NCI-H1930 (cell line): ENCODE measurements at regions not wholly inside any gene's neighbourhood (a gene's known extent, or its start where the extent isn't known, plus 50 kb on each side); places are given as distances from the start of the nearest gene placed in this dataset.
"Not testable (repeated sequence)": the region's sequence is repeated elsewhere in the genome, so short reads cannot be mapped to it uniquely, and the experiment has no call there.

Experiments used
- DNase-seq, 2 experiments: peaks; one replicate each; lab custom pipeline; 2025; lab: John Stamatoyannopoulos, UW

DNA sequence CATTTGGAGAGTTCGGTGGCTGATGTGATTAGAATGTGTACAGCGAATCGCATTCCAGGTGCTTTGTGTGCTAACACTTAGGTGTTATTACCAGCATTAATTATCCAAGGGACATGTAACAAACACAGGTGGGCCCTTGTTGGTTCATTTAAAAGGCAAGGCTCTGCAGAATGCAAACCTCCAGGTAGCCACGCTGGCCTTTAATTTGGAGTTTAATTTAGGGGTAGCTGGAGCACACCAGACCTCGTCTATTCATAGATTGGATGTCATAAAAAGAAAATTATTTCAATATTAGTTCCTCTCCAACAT is 191.1 kb downstream of the MAT2B start:
- no peak for DNase-seq

DNA sequence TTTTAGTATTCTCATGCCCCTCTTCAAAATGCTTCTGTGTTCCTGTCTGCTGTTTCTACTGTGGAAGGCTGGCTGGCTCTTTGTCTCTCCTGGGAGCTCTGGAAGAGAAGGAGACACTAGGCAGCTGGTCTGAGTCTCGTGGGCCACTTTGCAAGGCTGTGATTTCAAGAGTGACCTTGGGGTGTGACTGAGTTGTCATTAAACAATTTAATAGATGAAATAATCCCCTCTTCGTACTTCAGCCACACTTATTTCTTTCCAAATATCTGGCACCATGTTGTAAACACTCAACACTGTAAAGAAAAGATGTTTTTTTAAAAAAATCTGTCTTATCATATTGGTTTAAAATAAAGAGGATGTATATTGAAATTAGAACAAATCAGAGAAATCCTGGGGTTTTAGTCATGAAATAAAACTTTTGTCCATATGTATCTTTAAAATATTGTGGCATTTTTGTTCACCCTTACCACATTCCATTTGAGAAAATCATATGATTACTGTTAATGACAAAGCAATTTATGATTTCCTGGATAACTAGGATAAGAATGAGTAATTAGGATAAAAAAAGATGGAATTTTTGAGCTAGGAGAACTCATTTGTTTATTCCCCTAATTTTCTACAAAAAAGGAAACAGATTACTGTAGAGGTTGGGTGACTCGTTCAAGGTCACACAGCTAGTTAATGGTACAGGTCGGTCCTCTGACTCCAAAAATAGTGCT is 200.8 kb downstream of the MAT2B start:
- DNase-seq = no peak

DNA sequence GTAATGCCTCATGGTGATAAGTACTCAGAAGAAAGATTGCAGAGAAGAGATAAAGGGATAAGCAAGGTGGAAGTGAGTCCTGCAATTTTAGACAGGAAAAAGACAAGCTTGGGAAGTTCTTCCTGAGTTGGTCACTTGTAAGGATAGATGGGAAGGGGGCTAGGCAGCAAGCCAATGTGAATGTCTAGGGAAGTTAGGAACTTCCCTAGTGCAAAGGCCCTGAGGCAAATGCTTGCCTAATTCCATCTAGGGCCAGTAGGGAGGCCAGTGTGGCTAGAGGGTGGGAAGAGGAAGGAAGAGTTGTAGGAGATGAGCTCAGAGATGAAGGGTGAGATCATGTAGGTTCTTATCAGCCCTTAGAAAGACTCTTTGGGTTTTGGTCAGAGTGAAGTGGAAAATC is 206.6 kb downstream of the MAT2B start:
- no peak for DNase-seq

DNA sequence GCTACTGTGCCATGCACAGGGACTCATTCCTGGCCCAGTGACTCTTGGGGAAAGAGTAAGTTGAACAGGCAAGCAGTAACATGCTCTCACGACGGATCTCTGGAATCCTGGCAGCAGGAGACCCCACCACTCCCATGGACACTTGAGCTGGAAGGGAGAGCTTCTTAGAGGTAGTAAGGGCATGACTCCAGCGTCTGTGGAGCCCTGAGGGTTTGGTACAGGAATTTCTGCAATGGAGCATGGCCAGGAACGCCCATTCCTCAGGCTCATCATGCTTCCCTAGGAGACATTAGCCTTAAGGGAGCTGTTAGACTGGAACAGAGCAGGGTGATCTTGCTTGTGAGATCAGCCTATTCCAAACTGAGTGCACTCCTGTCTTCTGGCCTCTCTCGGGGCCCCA is 212.9 kb downstream of the MAT2B start:
- DNase-seq = no peak

DNA sequence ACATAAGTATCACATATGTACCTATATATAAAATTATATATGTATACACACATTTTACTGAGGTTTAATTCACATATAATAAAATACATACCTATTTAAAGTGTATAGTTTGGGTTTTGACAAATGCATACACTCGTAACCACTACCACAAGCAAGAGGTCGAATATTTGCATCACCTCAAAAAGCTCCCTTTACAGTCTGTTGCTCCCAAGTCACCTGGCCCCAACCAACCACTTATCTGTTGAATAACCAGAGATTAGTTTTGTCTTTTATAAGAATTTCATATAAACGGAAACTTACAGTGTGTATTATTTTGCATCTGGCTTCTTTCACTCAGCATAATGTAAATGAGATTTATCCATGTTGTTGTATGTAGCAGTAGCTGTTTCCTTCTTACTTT is 218.9 kb downstream of the MAT2B start:
- DNase-seq = no peak

DNA sequence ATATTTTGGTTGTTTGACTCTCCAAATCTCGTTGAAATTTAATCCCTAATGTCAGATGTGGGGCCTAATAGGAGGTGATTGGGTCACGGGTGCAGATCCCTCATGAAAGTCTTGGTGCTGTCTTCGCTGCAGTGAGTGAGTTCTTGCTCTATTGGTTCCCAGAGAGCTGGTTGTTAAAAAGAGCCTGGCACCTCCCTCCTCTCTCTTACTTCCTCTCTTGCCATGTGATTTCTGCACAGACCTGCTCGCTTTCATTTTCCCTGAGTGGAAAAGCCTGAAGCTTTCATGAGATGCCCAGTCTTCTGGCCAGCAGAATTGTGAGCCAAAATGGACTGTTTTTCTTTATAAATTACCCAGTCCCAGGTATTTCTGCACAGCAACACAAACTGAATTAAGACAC is 221.6 kb downstream of the MAT2B start:
- no peak for DNase-seq

DNA sequence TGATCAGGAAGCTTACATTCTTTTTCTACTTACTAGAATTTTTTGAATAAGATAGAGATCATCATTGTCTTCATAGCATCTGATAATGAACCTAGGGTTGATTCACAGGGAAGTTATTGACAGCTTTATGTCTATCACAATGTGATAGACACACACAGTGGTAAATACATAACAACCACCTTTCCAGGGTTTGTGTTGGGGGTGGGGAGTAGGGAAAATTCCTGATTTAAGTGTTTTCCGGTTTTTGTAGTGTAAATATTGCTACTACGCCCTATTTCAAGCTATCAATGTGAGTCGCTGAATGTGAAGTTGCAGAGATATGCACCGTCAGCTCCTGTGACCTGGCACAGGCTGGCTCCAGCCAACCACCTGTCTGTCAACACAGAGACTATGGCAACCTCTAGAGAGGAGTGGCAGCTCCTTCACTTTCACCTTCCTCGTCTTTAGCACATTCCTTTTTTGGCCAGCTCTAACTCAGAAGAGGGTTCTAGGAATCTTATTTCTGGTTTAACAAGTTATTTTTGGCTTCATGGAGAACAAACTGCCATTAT is 224.9 kb downstream of the MAT2B start:
- no peak for DNase-seq

DNA sequence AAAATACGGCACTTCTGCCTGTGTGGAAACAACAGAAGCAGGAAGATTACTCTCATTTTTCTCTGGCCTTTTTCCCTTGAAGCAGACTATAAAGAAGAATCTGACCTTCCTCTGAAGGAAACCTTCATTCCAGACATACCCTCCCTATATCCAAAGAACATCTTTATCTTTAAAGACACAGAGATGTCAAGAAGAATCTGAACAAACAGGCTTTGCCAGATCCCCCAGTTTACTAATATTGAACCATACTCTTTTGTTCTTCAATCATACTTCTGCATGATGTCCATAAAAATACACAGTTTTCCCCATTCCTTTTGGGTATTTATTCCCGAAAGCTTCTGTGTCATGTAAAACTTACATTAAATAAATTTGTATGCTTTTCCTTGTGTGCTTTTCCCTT is 225.8 kb downstream of the MAT2B start:
- DNase-seq = no peak

DNA sequence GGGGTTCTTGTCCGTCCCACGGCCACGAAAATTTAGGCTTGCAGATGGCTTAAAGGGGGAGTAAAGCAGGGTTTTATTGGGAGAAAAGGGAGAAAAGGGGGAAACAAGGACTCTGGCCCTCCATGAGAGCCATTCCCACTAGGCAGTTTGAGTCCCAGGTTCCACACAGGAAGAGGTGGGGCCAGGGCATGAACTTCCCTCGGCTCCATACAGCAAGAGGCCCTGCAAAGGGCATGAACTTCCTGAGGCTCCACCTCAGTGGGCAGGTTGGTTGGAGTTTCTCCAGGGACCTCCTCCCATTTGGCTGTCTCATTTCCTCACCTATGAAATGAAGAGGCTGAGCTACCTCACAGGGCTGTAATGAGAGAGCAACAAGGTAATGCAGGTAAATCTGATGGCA is 229.7 kb downstream of the MAT2B start:
- no peak for DNase-seq

DNA sequence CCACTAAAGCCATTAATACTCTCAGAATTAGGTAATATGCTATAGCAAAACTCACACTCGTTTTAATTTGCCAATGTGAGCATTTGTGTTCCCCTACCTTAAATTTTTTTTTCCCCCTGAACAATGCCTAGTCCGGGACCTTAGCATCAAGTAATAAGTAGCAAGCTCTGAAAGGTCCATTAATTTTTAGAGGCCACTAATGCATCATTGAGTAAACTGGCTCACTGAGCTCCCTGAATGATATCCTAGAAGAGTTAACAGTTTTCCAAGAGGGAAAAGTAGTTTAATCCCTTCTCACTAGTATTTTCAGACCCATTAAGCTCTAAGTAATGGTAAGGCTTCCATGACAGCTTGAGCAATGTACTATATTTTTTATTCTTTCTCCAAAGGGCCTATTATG is 242.2 kb downstream of the MAT2B start:
- no peak for DNase-seq

DNA sequence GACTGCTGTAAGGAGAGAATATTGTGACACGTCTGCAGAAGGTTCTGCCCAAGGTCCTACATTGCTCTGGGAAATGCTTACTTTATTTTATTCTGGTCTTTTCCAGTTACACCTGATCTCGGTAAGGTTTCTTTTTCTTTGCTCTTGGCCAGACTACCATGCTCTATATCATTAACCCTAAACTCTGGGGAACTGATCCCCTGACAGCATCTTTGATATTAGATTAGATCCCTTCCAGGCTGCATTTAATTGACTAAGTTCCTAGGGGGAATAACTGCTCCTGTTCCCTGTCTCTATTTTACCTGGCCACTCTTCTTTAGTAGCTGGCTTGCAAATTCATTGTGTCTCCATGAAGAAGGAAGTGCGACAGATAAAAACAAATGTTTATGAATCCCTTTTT is 243.5 kb downstream of the MAT2B start:
- no peak for DNase-seq

DNA sequence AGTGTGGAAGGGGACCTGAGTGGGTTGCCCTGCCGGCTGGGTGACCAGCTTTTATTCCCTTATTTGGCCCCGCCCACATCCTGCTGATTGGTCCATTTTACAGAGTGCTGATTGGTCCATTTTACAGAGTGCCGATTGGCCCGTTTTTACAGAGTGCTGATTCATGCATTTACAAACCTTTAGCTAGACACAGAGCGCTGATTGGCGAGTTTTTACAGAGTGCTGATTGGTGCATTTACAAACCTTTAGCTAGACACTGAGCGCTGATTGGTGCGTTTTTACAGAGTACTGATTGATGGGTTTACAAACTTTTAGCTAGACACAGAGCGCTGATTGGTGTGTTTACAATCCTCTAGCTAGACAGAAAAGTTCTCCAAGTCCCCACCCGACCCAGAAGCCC is 245.0 kb downstream of the MAT2B start:
- DNase-seq = not testable (repeated sequence)

DNA sequence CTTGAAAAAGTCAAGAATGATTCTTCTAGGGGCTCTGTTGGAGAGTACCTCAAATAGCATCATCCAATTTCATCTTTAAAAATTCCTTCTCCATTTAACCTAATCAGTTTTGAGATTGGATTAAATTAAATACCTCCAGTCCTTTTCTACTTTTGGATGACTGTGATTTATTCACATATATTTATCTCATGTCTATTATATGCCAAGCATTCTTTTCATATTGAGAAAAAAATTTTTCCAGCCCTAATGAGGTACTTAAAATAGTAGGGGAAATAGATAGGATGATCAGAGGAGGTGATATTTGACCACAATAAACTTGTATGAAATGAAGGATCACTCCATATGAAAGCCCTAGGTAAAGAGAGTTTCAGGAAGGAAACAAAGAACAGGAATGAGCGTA is 250.1 kb downstream of the MAT2B start:
- no peak for DNase-seq

DNA sequence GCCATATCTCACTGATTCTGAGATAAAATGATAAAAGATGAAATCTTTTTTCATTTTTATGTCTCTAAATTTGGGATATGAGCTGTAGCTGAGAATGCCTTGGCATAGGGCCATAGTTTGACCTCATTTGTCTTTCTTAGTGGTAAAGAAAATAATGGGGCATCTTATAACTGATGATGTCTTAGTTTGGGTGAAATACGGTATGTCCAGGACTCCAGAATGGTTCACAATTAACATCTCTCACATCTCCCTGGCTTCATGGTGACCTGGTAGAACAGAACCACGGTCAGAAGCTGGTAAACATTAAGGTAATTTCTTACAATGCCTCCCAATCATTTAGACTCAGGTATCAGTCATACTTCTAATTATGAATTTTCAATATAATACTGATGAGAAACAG is 250.8 kb downstream of the MAT2B start:
- no peak for DNase-seq

DNA sequence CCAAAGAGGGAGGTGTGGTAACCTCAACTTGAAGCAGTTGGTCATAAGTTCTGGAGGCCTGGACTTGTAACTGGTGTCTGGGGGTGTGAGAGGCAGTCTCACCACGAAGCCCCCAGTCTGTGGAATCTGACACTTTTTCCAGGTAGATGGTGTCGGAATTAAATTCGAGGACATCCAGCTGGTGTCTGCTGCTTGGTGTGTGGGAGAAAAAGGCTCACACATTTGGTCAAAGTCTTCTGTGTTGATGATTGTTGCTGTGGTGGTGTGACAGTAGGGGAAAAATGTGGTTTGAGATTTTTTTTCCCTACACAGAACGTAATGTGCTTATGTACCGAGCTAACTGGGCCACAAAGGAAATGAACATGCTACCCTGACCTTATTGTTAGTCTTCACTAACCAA is 251.9 kb downstream of the MAT2B start:
- DNase-seq = no peak

DNA sequence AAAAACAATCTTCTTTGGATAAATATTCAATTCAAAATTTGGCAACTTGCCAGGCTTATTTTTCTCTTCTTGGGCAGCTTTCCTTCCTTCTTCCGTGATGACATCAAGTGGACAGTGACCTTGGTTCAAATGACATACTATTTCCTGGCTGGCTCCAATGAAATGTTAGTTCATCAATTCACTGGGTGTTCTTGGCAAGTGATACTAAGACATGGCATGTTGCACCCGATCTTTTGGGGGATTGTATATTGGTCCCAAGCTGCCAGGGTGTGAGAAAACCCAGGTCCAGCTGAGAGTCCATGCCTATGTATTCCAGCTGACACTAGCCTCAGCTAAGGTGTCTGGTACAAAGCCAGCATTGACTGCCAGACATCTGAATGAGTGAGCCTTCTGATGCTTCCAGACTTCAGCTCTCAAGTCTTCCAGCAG is 252.9 kb downstream of the MAT2B start:
- no peak for DNase-seq

DNA sequence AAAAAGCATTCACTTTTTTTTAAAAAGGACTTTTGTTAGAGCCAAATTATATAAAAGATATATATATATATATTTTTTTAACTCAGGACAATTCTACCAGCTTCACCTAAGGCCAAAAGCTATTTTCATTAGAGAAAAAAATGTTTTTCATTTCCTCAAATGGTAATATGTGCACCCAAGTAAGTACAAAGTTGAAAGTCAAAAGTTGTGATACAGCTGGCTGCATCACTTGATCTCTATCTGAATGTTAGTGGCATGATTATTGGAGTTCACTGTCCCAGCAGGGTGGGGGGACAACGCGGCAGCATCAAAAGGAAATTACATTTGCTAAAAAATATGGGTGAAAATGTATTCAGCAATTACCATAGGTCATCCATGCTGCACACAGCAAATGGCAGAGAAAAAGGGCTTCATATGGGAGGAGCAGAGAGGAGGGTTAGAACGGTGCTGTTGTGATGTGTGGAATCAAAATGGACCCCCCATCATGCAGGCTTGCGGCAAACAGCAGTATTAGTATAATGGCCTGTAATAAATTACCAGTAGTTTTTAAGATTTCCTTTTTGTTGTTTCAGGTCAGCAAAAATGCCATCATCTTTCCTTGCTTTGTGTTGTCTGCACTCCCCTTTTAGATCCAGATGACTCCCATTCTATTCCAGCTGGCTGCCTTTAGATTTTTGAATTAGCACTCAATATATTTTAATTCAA is 253.7 kb downstream of the MAT2B start:
- no peak for DNase-seq

DNA sequence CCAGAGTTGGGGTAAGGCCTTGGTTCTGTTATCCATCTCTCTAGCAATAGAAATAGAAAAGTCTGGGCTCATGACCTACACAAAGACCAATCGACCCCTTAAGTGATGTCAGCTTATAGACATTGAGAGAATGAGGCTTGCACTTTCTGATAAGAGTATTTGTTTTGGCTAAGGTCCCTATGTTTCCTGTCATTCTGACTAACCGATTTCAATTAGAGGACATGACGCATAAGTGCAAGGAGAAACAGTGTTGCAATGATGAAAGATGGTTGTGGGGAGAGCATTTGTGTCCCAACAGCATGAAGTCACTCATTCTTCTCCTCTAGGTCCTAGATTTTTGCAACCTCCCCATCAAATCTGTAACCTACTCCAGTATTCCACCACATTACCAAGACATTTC is 255.1 kb downstream of the MAT2B start:
- no peak for DNase-seq

DNA sequence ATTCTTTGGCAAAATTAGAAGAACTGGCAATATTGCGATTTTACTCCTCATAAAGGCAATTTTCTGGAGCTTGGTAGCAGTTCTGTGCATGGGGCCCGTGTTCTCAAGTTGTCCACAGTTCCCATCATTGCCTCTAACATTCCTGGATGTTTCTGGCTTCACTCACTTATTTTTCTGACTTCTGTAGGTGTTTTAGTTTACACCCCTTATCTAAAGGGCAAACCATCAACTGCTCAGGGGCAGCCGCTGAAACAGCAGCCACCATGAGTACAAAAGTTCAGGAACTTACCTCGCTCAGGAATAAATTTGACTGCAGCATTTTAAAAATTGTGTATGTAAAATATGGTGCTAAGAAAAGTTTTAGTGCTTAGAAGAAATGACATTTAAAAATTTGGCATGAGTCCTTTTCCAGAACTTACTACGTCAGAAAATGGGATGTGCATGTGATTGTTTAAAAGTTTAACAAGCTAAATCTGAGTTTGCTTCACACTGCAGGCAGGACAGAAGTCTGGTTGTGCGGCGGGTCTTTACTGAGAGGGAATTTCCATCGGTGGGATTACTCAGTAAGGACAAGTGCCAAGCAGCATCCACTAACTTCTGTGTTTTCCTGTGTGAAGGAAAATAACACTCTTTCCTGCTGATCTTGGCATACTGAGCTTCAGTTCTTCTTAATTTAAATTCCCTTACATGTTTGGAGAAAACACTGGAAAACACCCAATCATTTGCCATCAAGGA is 261.7 kb downstream of the MAT2B start:
- DNase-seq = no peak

DNA sequence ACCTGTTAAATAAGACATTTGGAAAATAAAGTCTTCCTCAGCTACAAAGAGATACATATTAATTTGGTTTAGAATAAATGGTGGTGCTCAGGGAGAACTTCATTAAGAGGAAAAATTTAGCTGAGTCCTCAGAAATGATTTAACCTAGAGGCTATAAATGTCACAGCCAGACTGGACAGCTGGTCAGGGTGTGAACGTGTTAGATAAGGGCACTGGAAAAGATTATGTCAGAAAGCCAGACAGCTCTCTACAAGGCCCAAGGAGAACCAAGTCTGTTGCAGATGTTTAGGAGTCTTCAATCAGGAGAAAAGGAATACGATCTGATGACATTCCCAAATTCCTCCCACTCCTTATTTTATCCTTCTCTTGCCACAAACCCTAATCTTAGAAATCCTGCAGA is 265.2 kb downstream of the MAT2B start:
- DNase-seq = no peak

DNA sequence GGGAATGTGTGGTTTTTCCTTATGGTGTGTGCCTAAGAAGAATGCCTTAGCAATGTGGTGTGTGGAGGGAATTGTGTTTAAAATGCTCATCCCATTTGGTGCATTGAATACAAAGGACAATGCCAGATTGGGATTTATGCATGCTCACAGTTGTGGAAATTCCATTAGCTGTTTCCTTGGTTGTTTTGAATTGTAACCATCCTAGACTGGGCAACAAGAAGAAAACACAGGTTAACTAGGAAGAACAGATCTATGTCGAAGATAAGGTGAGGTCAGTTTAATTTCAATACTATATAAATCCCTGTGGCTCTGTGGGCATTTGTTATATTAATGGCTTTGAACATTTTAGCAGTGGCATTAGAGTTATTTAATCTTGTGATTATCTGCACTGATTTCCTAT is 266.8 kb downstream of the MAT2B start:
- DNase-seq = no peak

DNA sequence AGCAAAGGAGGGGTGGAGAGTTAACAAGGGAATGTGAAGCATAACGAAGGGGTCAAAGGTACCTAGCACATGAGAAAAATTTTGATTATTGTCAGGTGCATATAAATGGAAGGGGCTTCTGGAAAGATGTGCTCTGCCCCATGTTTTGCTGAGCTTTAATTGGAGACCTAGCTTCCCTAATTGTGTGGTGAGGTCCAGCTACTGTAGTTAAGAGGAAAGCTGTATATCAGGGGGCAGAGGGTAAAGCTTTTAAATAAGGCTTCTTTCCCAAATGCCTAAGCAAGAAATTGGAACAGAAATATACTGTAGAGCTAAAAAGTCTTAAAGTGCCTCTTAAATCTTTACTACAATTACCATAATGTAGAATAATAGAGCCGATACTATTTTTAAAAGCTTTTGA is 267.2 kb downstream of the MAT2B start:
- no peak for DNase-seq

DNA sequence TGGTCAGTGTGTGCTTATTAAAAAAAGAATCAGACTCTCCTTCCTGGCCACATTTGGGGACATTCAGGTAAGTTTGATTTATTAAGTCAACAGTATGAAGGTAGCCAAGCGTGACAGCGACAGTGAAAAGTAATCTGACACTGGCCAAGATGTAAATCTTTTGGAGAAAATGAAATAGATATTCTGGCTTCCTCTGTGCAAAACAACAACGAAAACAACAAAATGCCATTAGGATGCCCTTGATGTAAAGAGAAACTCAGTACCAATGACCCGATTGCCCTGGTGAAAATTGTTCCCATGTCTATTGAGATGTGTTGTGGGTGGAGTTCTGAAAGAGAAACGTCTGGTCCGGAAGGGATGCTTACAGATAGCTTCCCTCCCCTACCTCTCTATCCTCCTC is 267.8 kb downstream of the MAT2B start:
- DNase-seq = no peak
